Transverse colon (tissue), 4 donors: ENCODE measurements at regions not wholly inside any gene's neighbourhood (a gene's known extent, or its start where the extent isn't known, plus 50 kb on each side); places are given as distances from the start of the nearest gene placed in this dataset.
A peak's percentile ranks its signal among the peaks of the same experiment; 100 is the strongest.

Experiments used
- DNase-seq: peaks from one replicate; pipeline ENCODE4 v3.0.0-alpha.2; 2019
- H3K27ac ChIP-seq, 4 donors: fragments of 200-600 bp; sonication (generic); 2 replicates each; pipeline ENCODE4 v1.5.1; 2016 to 2018; ENCODE audit warnings: inconsistent platforms in 4 of 4
- H3K27me3 ChIP-seq: fragments of 200-600 bp; sonication (generic); 2 replicates; pipeline ENCODE4 v1.5.1; 2017; ENCODE audit warnings: inconsistent platforms
- H3K36me3 ChIP-seq, 4 donors: fragments of 200-600 bp; sonication (generic); 2 replicates each; pipeline ENCODE4 v1.5.1; 2017 to 2019; ENCODE audit warnings: inconsistent platforms in 4 of 4
- H3K4me1 ChIP-seq, 4 donors: fragments of 200-600 bp; sonication (generic); 2 replicates each; pipeline ENCODE4 v1.5.1; 2017 to 2020; ENCODE audit warnings: inconsistent platforms in 4 of 4
- H3K4me3 ChIP-seq, 4 donors: fragments of 200-600 bp; sonication (generic); 1 replicate in 1 of 4; 2 replicates in 3 of 4; pipeline versions ENCODE4 v1.5.1 to v1.6.1; 2017 to 2019; ENCODE audit warnings: inconsistent platforms in 4 of 4
- H3K9me3 ChIP-seq, 2 donors: fragments of 200-600 bp; sonication (generic); 2 replicates each; pipeline ENCODE4 v1.5.1; 2017 to 2019; ENCODE audit warnings: inconsistent platforms in 2 of 2
- CTCF ChIP-seq, 5 experiments: fragments of 200-600 bp in 3 of 5; fragments of 450-650 bp in 2 of 5; sonication (generic) in 3 of 5; IDR thresholded peaks; 1 replicate in 2 of 5; 2 replicates in 3 of 5; pipeline ENCODE4 v1.5.1; 2016 to 2017; ENCODE audit warnings: antibody characterized with exemption in 5 of 5, inconsistent platforms in 3 of 5, mild to moderate bottlenecking in 2 of 5, moderate library complexity in 1 of 5
- EP300 ChIP-seq: sonication (generic); formaldehyde crosslinking; IDR thresholded peaks from one replicate; pipeline ENCODE4 v1.6.1; 2017; ENCODE audit warnings: antibody characterized with exemption, low read depth
- POLR2A ChIP-seq: fragments of 450-650 bp; IDR thresholded peaks from one replicate; pipeline ENCODE4 v1.6.1; 2016; ENCODE audit warnings: antibody characterized with exemption, mild to moderate bottlenecking, moderate library complexity
- POLR2AphosphoS5 ChIP-seq, 3 donors: sonication (generic); formaldehyde crosslinking; IDR thresholded peaks; one replicate each; pipeline ENCODE4 v1.6.1; 2016; ENCODE audit warnings: antibody characterized with exemption in 3 of 3
- WGBS, 2 donors: methylation state at CpG; one replicate each; pipeline ENCODE4 v1.1.5; 2018; ENCODE audit warnings: low coverage in 1 of 2; 5-methylcytosine and 5-hydroxymethylcytosine counted together
- in situ Hi-C, 4 donors: fragments of 200-750 bp; cut with MboI; loops; one replicate each; pipeline versions ENCODE4 v1.15.0 to v1.15.1; 2017; ENCODE audit warnings: low sequenced_read_pairs in 3 of 4, low pct_ligation_motif_present in 1 of 4, low pct_unique_long_range_greater_than_20kb in 1 of 4
- intact Hi-C: fragments of 100-400 bp; cut with DNase I; formaldehyde crosslinking; loops from one replicate; pipeline ENCODE4 v1.15.1; 2023; ENCODE audit warnings: low total_unique reads

- intact Hi-C loops = no loop called here
- no peak for TF ChIP-seq CTCF (IDR thresholded peaks at IDR 0.05)
- no peak for TF ChIP-seq POLR2AphosphoS5 (IDR thresholded peaks at IDR 0.05)
- TF ChIP-seq POLR2A = no peak
- no peak for TF ChIP-seq EP300
- 84 to 91% methylated on average over 3 to 4 of the region's 4 CpGs for WGBS, 2 donors
- H3K27ac ChIP-seq = peak overlapping the region in 1 of 4 donors; percentile 60
- in situ Hi-C loops = no loop called here
- no peaks in the 10 kb centered on the region for H3K36me3 ChIP-seq
- H3K4me3 ChIP-seq = no peak overlapping the region
- no peaks in the 10 kb centered on the region for H3K9me3 ChIP-seq
- H3K4me1 ChIP-seq = peaks cover 9 to 32% (median 22%) of the 10 kb centered on the region in 4 donors
- DNase-seq = no peak
- H3K27me3 ChIP-seq = no peaks in the 10 kb centered on the region
Measured at GRCh38 chr7:25946181-25946580, 205.8 kb upstream of the NFE2L3 start.

GRCh38 chr7:25947669-25948516 lies 204.1 kb upstream of the NFE2L3 start:
- in situ Hi-C loops (no loop called here), intact Hi-C loops (no loop called here)
- Histone ChIP-seq H3K9me3 (no peaks in the 10 kb centered on the region), H3K36me3 (no peaks in the 10 kb centered on the region), H3K4me1 (peaks cover 9 to 38% (median 24%) of the 10 kb centered on the region in 4 donors), H3K27ac (peak overlapping the region in 2 of 4 donors; percentile 87 to 93), H3K4me3 (no peak overlapping the region), H3K27me3 (no peaks in the 10 kb centered on the region)
- peak in 1 of 3 donors; percentile 44 for TF ChIP-seq POLR2AphosphoS5 (IDR thresholded peaks at IDR 0.05)
- no peak for TF ChIP-seq POLR2A
- TF ChIP-seq CTCF (IDR thresholded peaks at IDR 0.05) = no peak
- TF ChIP-seq EP300 = no peak
- 71 to 83% methylated on average over 9 to 13 of the region's 13 CpGs for WGBS, 2 donors
- no peak for DNase-seq

GRCh38 chr7:25949736-25950487 lies 202.1 kb upstream of the NFE2L3 start:
- Histone ChIP-seq H3K27me3 (no peaks in the 10 kb centered on the region), H3K27ac (peak overlapping the region; percentile 87 to 93 (median 92)), H3K9me3 (no peaks in the 10 kb centered on the region), H3K4me3 (peak overlapping the region; percentile 59 to 92 (median 76)), H3K4me1 (peaks cover 9 to 34% (median 22%) of the 10 kb centered on the region in 4 donors), H3K36me3 (no peaks in the 10 kb centered on the region)
- in situ Hi-C loops = no loop called here
- 0 to 18% methylated on average over 1 to 32 of the region's 32 CpGs for WGBS, 2 donors
- intact Hi-C loops = no loop called here
- TF ChIP-seq POLR2AphosphoS5 (IDR thresholded peaks at IDR 0.05) (peak in 1 of 3 donors; percentile 51), POLR2A (no peak), CTCF (IDR thresholded peaks at IDR 0.05) (peak in 3 of 5 experiments; percentile 8 to 39 (median 31)), EP300 (no peak)
- DNase-seq = peak; percentile 65
